Activated CD4-positive, alpha-beta T cell treated with anti-CD3 and anti-CD28 coated beads for 4 hours (primary cell): ENCODE measurements at regions not wholly inside any gene's neighbourhood (a gene's known extent, or its start where the extent isn't known, plus 50 kb on each side); places are given as distances from the start of the nearest gene placed in this dataset.

ENCODE experiments used
- DNase-seq, 2 donors: peaks; one replicate each; pipeline ENCODE4 v3.0.0-alpha.2; 2020

DNA sequence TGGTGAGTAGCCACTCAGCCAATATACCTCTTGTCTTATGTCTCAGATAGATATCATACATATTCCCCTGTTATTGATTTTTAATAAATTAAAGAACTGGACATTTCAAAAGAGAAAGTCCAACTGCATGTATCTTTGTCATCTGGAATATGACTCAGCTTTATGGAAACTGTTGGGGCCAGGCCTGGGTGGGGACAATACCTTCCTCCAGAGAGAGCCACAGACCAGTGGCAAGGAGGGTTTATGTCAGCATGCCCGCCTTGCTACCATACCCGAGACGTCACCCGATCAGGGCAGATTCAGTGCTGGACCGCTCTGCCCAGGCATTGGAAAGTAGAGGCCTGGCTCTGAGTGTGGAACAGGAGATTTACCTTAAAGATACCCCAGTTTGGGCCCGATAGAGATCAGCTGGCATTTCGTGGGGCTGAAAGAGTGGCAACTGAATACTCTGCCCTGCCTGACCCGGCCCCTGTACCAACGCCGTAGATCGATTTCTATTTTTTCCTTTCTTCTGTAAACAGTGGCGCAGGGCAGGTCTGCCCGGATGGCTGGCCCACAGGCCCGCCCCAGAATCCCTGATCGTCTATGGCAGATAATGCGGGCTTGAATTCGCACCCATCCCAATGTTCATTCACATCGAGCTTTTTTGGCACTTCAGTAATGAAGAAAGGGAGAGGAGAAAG lies 158.6 kb downstream of the SALL1 start:
- no peak for DNase-seq

DNA sequence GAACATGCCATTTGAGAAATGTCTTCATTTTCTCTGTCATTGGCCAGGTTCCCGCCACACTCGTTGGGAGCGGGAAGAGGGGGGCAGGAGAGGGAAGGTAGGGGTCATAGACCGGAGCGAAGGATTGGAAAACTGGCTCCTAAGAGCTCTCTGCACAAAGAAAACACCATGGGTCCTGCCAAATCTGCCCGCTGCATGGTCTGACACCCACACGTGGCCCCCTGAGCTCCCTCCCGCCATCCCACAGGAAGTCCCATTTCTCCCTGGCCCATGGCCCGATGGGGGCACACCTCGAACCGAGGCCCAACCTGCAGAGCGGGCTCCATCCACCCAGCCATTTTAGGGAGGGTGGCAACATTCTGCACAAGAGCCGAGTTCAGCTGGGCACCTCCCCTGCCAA lies 159.6 kb downstream of the SALL1 start:
- no peak for DNase-seq

DNA sequence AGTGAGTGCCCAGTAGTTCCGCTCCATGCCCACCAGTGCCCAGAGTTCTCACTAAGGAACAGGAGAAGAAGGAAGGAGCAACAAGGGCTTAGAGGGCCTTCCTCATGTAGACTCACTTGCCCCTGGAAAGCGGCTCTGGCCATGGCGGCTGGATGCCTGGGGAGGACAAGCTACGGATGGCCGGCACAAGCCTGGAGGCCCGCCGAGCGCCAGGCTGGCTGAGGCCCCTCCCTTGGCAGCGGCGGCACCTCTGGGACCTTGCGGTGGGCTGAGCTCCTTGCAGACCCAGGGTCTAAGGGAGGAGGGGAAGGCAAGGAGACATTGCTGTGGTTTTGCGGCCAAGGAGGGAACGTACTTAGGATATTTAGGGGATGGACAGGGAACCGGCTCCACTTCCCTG lies 160.1 kb downstream of the SALL1 start:
- DNase-seq, result no peak

DNA sequence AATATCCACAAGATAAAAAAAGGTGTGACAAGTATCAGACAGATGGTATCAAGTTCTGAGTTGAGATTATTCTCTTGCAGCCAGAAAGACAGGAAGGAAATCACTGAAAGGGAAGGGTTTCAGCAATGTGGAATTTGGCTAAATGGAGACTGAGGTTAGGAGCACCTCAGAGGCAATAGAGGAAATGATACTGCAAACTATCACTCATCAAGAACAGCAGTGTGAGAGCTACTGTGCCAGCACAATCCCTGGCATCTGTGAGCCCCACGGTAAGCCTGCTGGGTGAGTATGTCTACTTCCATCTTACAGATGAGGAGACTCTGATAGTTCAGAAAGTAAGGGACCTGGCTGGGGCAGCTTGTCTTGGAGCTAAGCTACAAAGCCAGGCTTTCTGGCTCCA lies 162.0 kb downstream of the SALL1 start:
- no peak for DNase-seq

DNA sequence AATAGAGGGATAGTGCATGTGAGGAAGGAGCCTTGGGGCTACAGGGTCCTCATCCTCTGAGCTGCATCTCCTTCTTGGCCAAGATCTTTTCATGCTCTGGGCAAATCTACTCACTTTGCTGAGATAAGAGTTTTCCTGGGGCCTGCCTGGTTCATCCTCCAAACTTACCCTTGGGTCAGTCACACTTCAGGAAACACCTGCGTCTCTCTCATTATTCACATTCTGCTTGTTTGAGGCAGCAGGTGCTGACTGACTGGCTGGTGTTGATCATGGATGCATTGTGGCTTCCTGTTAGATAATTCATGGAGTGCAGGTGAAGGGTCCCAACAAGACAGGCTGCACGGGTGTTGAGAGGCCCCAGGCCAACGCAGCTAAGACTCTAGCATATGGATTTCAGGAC lies 162.6 kb downstream of the SALL1 start:
- DNase-seq, result no peak

DNA sequence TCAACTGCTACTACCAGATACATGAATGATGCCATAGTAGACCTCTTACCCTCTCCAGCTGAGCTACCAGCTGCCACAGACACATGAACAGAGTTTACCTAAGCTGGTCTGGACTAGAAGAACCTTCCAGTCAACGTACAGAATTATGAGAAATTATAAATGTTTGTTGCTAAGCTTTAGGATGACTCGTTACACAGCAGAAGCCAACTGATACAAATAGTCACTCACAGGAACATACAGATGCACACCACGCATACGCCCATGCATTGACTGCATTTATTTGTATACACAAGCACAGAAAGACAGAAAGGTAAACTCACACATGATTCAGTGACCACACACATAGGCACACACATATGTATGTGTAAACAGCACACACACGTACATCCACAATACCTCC lies 164.6 kb downstream of the SALL1 start:
- no peak for DNase-seq

DNA sequence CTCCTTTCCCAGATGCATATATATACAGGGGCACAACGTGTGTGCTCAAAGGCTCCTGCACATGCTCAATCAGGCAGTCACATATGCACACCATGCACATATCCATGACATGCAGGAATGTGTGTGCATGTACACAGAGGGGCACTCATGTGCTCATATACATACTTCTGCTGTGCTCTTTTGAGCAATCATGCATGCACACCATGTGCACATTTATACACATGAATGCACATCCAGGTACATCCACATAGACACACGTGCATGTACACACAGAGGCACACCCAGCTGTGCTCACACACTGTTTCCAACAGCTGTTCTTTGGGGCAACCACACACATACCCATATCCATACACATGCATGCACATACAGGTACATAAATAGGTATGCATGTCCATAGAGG lies 165.3 kb downstream of the SALL1 start:
- no peak for DNase-seq

DNA sequence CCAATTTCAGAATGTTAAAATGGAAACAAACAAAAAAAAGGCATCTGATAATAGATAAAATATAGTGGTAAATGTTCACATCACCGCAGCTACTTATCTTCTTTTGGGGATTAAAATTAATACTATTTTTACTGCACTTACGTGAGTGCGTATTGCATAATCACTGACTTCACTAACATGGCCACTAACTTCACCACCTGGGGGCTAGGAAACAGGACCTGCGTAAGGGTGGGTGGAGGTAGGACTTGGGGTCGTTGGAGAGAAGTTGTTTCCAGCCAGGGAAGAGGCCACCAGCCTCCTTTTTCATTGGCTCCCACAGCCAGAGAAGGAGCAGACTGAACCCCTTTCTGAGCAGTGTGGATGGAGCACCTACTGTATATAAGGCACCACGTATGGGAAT lies 166.4 kb downstream of the SALL1 start:
- no peak for DNase-seq

DNA sequence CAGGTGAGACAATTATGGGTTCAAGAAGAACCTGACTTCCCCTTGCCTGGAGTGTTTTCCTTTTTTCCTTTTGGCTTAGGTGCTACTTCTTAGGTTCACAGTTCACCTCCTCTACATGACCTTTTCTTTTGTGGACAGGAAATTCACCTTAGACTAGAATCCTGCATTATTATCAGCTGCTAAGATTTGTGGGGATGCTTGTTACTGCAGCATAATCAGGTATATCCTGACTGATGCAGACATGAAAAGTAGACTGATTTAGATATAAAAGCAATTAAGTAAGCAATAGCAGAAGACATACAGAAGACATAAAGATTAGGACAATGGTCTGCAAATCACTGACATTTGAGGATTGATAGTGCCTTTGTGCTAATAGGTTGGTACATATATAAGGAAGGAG lies 168.3 kb downstream of the SALL1 start:
- DNase-seq, result no peak

DNA sequence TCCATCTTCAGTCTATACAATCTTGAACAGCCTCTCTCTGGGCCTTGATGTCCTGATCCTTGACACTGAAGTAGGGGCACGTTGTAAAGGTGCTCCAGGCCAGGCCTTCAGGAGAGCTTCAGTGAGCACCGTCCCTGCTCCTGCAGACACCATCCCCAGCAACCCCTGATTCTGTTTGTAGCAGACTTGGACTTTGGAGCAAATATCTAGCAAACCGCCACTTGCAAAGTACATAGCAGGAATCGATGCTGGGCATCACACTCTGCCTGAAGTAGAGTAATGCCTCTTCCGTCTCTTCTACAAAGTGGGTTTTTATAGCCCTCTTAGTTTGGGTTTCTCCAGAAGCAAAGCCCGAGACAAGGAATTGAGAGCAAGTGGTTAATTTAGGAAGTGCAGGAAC lies 169.1 kb downstream of the SALL1 start:
- DNase-seq, result no peak

DNA sequence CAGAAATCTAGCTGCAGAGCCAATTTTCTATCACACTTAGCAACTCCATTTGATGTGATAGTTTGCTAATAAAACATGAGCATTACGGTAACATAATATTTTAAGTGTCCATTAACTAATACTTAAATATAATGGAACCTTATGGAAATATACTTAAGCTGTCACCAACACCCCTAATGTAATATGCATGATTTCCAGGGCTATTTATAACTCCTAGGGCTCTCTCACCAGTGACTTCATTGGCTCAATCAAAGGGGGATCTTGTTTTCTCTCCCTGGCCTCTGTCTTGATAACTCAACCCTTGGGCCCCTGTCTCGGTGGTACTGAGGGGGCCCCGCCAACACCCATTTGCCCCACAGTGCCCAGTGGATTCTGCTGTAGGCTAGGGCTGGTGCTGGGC lies 170.4 kb downstream of the SALL1 start:
- DNase-seq, result no peak

DNA sequence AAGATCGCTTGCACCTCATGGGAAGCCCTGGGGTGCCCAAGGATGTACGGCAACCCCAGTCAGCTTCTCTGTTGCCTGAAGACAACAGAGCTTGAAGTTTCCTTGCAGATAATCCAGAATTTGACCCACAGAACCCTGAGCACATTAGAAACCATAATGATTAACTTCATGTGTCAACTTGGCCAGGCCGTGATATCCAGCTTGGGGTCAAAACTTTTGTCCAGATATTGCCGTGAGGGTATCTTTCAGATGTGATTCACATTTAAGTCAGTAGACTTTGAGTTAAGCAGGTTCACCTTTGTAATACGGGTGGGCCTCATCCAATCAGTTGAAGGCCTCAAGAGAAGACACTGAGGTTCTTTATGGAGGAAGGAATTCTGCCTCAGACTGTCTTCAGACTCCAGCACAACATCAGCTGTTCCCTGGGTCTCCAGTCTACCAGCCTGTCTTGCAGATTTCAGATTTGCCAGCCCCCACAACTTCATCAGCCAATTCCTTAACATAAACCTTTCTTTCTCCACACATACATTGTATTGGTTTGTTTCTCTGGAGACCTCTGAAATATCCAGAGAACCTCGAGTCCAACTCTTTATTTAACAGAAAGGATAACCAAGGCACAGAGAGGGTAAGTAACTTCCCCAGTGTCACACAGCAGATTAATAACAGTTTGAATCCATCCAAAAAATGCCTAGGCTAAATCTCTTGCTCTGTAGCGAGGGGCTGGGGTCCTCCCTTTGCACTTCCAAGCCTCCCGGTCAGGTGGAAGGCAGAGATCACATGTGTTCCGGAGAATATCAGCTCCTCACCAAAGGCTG lies 171.1 kb downstream of the SALL1 start:
- no peak for DNase-seq

DNA sequence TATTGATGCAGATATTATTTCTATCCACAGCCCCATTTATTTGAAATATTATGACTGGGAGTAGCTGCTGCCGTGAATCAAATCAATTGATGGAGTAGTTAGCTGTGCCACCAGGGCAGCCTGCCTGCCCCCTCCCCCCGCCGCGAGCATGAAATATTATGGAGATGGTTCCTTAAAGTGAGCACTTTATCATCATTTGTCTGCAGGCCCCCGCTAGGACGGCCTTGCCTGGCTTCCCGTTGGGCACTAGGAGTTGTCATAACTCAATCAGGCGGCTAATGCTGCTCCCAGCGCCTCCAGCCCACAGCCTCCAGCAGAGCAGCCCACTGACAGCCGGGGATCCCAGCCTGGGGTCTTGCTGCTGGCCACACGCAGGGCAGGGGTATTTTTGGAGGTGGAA lies 173.9 kb downstream of the SALL1 start:
- no peak for DNase-seq

DNA sequence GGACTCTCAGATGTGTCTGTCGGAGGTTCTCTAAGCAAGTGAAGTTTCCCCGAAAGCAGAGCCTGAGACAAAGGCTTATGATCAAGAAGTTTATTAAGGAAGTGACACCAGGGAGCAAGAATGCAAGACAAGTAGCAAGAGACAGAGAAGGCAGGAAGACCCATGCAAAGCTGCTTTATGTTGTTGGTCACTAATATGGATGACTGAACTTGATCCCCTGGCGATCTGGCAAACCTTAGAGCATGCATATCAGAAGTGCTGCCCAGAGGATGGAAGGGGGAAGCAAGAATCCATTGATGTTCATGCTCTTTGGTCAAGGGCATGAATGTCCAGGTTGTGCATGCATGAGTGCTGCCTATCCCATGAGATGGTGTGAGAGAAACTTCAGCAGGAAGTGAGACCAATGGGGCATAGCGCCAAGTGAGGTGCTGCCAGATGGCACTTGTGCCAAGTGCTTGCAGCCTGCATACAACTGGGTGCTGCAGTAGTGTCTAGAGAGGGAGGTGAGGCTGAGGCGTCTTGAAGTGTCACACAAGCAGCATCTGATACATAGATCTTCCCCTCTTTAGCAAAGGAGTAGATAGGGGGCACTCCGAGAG lies 176.5 kb downstream of the SALL1 start:
- no peak for DNase-seq

DNA sequence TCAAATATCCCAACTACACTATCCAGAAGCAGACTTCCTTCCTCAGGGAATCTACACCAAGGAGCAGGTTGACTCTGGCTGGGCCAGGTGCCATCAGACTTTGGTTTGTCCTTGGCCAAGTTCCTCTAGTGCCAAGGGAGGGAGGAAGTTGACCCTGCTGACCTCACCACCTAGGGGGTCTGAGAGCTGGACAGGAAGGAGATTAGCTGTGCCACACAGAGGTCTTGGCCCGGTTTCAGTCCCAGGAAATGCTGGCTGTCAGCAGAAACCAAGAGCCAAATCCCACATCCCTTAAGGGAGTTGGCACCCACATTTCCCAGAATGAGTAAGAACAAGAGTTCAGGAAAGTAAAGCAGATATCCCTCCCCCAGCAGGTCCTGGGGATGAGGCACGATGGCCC lies 178.2 kb downstream of the SALL1 start:
- no peak for DNase-seq

DNA sequence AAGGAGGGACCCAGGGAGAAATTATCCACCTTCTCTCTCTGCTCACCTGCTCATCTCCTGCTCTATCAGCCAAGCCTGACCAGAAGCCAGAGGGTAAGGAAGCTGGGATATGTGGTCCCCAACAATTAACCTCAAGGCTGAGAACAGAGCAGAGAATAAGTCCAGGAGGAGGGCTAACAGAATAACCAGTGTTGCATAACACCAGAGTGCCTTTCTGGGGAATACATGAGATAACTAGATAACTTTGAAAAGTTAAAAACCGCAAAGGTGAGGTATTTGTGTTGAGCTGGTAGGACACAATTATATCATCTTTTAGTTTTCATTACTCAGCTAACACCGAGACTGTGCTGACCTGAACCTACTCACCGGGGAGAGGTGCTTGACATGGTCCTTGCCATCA lies 180.8 kb downstream of the SALL1 start:
- no peak for DNase-seq

DNA sequence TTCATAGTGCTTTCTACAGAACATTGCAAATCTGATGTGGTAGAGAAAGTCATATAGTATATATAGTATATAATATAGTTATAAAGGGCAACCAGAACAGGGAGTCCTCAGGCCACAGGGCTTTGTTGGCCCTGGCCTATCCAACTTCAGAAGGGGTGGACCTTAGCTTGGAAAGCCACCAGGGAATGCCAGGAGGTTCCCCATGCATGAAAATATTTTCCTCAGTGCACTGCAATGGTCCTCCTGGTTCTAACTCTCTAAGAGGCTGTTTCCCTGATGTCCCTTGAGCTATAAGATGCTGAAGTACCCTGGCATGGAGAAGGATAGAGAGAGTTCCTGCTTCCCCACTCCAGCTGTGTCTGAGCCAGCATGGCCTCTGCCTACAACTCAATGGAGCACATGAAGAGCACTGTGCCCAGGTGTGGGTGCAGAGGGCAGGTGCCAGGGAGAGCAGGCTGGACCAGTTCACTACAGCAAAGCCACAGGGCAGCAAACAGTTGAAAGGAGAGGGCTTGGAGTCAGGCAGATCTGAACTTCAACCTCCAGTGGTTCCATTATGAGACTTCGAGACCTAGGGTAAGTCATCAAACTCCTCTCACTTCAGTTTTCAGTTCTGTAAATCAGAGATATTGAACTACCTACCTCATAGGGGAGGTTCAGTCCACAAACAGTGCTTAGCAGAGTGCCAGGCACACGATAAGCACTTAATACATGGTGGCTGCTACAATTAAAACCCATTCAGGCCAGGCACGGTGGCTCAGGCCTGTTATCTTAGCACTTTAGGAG lies 183.1 kb downstream of the SALL1 start:
- no peak for DNase-seq

DNA sequence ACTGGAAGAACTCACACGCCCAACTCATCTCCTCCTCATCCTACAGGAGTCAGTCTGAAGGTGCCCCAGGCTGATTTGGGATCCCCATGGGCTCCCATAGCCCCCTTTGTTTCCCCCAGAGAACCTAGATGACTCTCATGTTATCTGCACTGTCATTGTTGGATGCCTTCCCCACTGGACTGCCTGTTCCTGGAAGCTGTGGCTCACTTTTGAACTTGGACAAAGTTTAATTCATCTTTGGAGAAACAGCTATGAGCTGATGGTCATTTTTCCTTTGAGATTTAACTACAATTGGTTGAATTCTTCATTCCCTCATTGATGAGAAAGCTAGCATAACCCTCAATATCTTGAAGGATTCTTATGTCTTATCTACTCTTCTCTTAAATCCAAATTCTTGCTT lies 186.6 kb downstream of the SALL1 start:
- no peak for DNase-seq

DNA sequence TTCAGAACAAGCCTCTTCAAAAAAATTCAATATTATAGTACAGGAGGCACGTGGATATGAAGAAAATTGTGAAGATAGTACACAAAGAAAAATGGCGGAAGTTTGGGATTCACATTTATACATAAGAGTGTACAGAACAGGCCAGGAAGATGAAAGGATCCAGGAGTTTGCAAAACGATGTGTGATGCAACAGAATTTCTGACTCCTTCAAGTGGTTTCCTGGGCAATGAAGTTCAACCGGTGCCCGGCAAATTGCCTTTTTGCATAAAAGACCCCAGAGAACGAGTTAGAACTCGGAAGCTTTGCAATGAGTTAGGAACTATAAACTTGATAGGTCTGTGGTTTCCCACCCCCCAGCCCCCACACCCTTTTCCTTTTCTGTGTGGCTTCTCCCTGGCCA lies 189.1 kb downstream of the SALL1 start:
- DNase-seq, result no peak

DNA sequence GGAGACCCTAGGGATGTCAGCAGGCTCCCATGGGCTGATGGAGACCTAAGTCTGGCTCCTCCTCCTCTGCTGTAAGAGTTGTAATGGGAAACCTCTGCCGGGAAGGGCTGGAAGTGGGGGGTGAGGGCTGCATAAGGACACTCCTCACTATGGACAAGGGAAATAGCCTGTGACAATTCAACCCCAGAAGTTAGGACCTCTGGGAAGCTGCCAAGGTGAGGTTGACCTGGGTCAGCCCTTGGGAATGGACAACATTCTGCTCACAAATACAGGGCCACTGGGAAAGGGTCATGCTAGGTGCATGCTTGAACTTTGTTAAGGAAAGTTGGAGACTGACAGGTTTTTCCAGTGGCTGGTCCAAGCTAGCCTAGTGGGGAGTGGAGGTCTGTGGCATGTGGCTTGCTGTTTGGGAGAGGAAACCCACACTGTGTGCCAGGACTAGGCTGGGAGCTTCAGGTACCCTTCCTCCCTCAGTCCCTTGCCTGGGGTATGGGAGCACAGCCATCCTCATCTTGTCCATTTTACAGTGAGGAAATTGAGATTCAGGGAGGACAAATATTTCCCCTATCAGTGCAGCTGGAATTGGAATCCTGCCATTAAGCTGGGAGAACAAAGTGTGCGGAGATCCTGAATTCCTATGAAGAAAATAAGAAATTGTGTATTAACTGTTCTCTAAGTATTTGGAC lies 190.4 kb downstream of the SALL1 start:
- DNase-seq, result no peak

DNA sequence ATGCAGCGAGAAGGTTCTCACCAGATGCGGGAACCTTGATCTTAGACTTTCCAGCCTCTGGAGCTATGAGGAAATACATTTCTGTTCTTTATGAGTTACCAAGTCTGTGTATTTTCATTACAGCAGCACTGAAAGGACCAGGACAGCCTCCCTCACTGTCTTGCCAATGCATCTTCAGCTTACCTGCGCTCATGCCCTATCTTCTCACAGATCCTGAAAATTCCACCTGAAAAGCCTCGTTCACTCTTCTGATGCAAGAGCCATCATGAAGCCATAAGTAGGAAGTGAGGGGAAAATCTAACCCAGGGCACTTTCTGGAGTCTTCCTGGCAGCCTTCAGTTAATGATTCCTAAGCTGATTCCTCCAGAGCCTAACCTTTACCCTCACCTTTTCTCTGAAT lies 194.0 kb downstream of the SALL1 start:
- DNase-seq, result no peak

DNA sequence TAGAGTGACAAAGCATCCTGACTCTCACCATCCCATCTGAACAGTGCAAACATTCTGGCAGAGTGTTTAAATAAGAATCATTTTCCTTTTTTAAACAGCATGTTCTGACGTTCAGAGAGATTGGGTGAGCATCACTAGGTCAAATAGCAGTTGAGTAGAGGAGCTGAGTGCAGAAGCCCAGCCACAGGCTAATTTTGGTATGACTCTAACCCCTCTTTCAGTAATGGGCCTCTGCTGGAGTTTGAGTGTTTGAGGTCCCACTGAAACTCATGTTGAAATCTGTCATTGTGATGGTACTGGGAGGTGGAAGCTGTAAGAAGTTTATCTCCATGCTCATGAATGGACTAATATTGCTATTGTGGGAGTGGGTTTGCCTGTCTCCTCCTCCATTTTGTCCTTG lies 194.4 kb downstream of the SALL1 start:
- no peak for DNase-seq

DNA sequence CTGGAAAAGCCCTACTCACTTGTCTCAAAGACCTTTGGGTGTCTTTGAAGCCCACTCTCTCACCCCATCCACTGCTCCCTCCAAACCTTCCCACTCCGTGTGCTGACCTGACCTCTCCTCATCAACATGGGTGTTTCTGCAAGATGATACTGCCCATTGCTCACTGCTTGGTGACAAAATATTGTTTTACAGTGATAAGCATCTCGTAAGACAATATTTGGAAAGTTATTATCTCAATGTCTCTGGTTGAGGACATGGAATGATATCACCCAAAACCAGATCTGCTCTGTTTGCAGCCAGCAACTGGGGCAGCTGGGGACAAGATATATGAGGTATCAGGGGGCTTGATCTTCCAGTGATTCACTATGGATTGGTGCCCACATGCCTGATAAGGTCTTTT lies 195.8 kb downstream of the SALL1 start:
- no peak for DNase-seq
